NT2/D1 (cell line): ENCODE measurements at regions not wholly inside any gene's neighbourhood (a gene's known extent, or its start where the extent isn't known, plus 50 kb on each side); places are given as distances from the start of the nearest gene placed in this dataset.

ENCODE experiments used
- SUZ12 ChIP-seq: IDR thresholded peaks from 2 replicates; pipeline ENCODE4 v1.6.1; 2011; ENCODE audit not compliant: insufficient read length, insufficient read depth; ENCODE audit errors: extremely low read depth
- ZNF274 ChIP-seq: IDR thresholded peaks from 2 replicates; pipeline ENCODE4 v1.6.1; 2011; ENCODE audit warnings: mild to moderate bottlenecking, low read depth, low read length

GRCh38 chrX:23540532-23540931, 126.8 kb upstream of the PRDX4 start:
- TF ChIP-seq ZNF274 (no peak), SUZ12 (no peak)
